GM12873 (cell line): ENCODE measurements at regions not wholly inside any gene's neighbourhood (a gene's known extent, or its start where the extent isn't known, plus 50 kb on each side); places are given as distances from the start of the nearest gene placed in this dataset.

ENCODE experiments used
- CTCF ChIP-seq: IDR thresholded peaks from 2 replicates; pipeline ENCODE4 v1.5.1; 2012; ENCODE audit warnings: low read depth, mild to moderate bottlenecking, moderate library complexity, low read length, control low read depth; ENCODE audit not compliant: insufficient read depth; ENCODE audit errors: missing control alignments

DNA sequence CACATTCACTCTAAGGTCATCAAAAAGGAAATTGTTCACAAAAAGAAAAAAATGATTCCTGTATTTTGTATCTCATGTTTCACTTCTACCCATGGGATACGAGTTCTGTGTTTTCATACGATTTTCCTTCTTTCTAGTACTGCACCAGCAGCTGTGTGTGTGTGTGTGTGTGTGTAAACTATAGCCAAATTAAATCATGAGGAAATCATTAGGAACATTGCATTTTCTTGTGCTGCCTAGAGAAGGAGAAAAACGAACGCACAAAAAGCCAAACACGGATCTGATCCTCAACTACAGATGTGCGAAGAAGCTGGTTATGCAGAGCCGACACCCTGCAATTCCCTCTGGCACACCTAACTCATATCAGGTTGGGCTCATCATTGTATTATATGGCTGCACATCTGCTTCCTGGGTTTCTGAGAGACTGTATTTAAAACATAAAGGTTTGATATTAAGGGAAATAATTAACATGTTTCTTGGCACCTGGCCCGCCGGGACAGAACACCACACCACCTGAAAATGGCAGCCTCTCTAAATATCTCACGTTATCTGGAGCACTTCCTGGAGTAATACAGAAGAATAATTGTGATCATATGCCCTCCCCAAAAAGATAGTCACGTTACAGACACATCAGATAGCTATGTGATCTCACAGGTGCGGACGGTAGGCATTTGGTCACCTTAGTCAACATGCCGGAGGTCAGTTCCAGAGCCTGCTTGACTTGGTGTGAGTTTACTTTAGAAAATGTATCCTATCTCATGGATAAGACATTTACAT is 586.3 kb upstream of the SALL3 start:
- no peak for TF ChIP-seq CTCF

DNA sequence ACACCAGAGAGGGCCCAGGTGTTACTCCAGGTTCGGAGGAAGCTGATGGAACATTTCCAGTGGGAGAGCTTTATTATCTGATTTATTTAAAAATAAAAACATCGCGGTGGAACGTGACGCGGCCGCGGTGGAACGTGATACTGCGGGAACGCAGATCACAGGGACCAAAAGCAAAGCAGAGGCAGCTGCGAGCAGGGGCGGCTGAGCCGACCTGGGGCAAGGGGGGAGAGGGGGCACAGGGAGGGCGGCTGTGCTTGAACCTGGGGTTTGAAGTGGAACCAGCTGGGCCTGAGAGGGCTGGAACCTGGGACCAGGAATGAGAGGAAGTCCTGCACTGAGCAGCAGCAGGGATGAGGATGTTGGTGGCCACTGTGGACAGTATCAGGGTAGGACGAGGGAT is 583.5 kb upstream of the SALL3 start:
- no peak for TF ChIP-seq CTCF

DNA sequence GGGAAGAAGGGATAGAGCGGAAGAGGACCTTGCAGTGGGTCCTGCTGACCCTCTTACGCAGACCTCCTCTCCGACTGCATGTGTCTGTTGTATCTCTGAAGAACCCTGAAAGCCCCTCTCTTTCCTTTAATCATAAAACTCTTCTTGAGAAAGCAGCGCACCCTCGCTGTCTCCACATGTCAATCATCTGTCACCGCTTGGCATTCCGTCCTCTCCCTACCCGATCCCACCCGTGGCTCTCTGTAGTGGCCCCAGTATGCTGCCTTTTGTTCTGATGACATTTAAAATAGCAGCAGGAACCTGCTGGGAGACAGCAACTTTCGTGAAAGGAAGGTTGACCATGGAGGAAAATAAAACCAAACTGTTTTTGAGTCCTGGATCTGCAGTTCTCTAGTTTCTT is 582.9 kb upstream of the SALL3 start:
- TF ChIP-seq CTCF, result no peak

DNA sequence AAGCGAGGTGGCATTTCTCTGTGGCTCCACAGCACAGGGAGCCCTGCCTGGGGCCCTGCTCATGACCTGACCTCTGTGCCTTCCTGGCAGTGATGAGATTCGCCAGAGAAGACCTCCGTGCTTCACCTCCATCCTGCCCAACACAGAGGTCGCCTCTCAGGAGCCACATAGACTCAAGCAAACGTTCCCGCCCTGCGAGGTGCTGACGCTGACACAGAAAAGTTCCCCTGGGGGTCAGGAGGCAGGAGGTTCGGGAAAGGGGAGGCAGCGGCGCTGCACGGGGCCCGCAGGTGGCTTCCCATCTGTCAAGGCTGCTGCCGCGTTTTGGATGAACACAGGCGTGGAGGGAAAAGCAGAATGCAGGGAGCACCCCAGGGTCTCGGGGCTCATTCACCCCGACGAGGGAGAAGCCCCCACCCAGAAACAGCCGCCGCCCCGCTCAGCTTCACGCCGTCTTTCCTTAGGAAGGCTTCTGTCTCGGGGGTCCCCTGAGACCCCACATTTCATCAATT is 579.6 kb upstream of the SALL3 start:
- no peak for TF ChIP-seq CTCF

DNA sequence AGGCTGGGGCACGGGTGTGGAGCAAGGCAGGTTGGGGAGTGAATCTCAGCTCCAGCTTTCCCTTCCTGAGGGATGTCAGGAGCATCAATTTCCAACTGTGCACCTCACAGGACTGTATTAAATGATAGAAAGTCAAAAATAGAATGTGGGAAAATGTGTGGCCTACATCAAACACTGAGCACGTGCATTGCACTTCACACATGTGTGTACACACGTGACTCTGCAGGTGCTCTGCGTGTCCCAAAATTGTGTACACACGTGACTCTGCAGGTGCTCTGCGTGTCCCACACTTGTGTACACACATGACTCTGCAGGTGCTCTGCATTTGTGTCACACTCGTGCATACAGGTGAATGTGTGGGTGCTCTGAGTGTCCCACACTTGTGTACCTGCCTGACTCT is 577.2 kb upstream of the SALL3 start:
- TF ChIP-seq CTCF, result no peak

DNA sequence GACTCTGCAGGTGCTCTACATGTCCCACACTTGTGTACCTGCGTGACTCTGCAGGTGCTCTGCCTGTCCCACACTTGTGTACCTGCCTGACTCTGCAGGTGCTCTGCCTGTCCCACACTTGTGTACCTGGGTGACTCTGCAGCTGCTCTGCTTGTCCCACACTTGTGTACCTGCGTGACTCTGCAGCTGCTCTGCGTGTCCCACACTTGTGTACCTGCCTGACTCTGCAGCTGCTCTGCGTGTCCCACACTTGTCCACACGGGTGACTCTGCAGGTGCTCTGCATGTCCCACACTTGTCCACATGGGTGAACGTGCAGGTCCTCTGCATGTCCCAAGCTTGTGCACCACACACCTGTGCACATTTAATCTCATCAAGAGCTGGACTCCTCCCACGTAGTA is 576.7 kb upstream of the SALL3 start:
- TF ChIP-seq CTCF, result no peak

- no peak for TF ChIP-seq CTCF
These were observed 576.2 kb upstream of the SALL3 start for GRCh38 chr18:78403371-78403770.
